KMS-11 (cell line): ENCODE measurements at regions not wholly inside any gene's neighbourhood (a gene's known extent, or its start where the extent isn't known, plus 50 kb on each side); places are given as distances from the start of the nearest gene placed in this dataset.

Experiments used
- H2AFZ ChIP-seq: fragments of 200-600 bp; sonication (generic); 2 replicates; pipeline ENCODE4 v1.6.1; 2016; ENCODE audit warnings: antibody characterized with exemption, mixed run types, low read depth
- H3K27ac ChIP-seq: fragments of 200-600 bp; sonication (generic); 2 replicates; pipeline ENCODE4 v1.6.1; 2016; ENCODE audit warnings: mild to moderate bottlenecking, mixed run types
- H3K27me3 ChIP-seq: fragments of 200-600 bp; sonication (generic); 2 replicates; pipeline ENCODE4 v1.6.1; 2017; ENCODE audit warnings: mild to moderate bottlenecking, low read depth, mixed run types, moderate library complexity; ENCODE audit not compliant: insufficient read depth
- H3K36me3 ChIP-seq: fragments of 200-600 bp; sonication (generic); 2 replicates; pipeline ENCODE4 v1.6.1; 2017; ENCODE audit warnings: mild to moderate bottlenecking, mixed run types; ENCODE audit not compliant: insufficient read depth
- H3K4me1 ChIP-seq: fragments of 200-600 bp; sonication (generic); 2 replicates; pipeline ENCODE4 v1.6.1; 2016; ENCODE audit warnings: mild to moderate bottlenecking, low read depth, mixed run types; ENCODE audit not compliant: poor library complexity, severe bottlenecking
- H3K4me2 ChIP-seq: fragments of 200-600 bp; sonication (generic); 2 replicates; pipeline ENCODE4 v1.7.0; 2016; ENCODE audit warnings: mild to moderate bottlenecking, mixed run types
- H3K4me3 ChIP-seq: fragments of 200-600 bp; sonication (generic); IDR thresholded peaks from 2 replicates; pipeline ENCODE4 v1.6.1; 2017; ENCODE audit warnings: low read depth, low read length, mixed read lengths; ENCODE audit not compliant: insufficient read depth
- H3K79me2 ChIP-seq: fragments of 200-600 bp; sonication (generic); 2 replicates; pipeline ENCODE4 v1.6.1; 2016; ENCODE audit warnings: low read depth, mixed run types; ENCODE audit not compliant: insufficient read depth
- H3K9ac ChIP-seq: fragments of 200-600 bp; sonication (generic); 2 replicates; pipeline ENCODE4 v1.6.1; 2016; ENCODE audit warnings: mild to moderate bottlenecking, mixed run types
- H4K20me1 ChIP-seq: fragments of 200-600 bp; sonication (generic); 2 replicates; pipeline ENCODE4 v1.6.1; 2016; ENCODE audit warnings: mild to moderate bottlenecking, mixed run types; ENCODE audit not compliant: insufficient read depth
- CTCF ChIP-seq: fragments of 200-600 bp; sonication (generic); conservative IDR thresholded peaks from 2 replicates; pipeline ENCODE4 v1.6.1; 2017; ENCODE audit warnings: low read depth, mild to moderate bottlenecking, antibody characterized with exemption, low read length, moderate library complexity, mixed read lengths

- H3K36me3 ChIP-seq, result no peaks in the 10 kb centered on the region
- H2AFZ ChIP-seq, result no peak overlapping the region
- no peaks in the 10 kb centered on the region for H4K20me1 ChIP-seq
- no peaks in the 10 kb centered on the region for H3K79me2 ChIP-seq
- H3K4me3 ChIP-seq, result no peak overlapping the region
- H3K9ac ChIP-seq, result no peak overlapping the region
- no peak for TF ChIP-seq CTCF
- no peak overlapping the region for H3K4me2 ChIP-seq
- no peaks in the 10 kb centered on the region for H3K4me1 ChIP-seq
- no peak overlapping the region for H3K27ac ChIP-seq
- no peaks in the 10 kb centered on the region for H3K27me3 ChIP-seq
Measured at GRCh38 chr12:47553266-47553665, 152.6 kb downstream of the RPAP3 start.

- Histone ChIP-seq H3K27me3 (no peaks in the 10 kb centered on the region), H2AFZ (no peak overlapping the region), H3K36me3 (no peaks in the 10 kb centered on the region), H3K27ac (no peak overlapping the region), H3K4me1 (no peaks in the 10 kb centered on the region), H4K20me1 (no peaks in the 10 kb centered on the region), H3K4me3 (no peak overlapping the region), H3K4me2 (no peak overlapping the region), H3K9ac (no peak overlapping the region), H3K79me2 (no peaks in the 10 kb centered on the region)
- TF ChIP-seq CTCF, result no peak
Measured at GRCh38 chr12:47551426-47551851, 154.4 kb downstream of the RPAP3 start.

GRCh38 chr12:47549258-47549657 lies 156.6 kb downstream of the RPAP3 start:
- Histone ChIP-seq H2AFZ (no peak overlapping the region), H3K9ac (no peak overlapping the region), H3K4me1 (no peaks in the 10 kb centered on the region), H4K20me1 (no peaks in the 10 kb centered on the region), H3K4me2 (no peak overlapping the region), H3K27me3 (no peaks in the 10 kb centered on the region), H3K27ac (no peak overlapping the region), H3K36me3 (no peaks in the 10 kb centered on the region), H3K79me2 (no peaks in the 10 kb centered on the region), H3K4me3 (no peak overlapping the region)
- TF ChIP-seq CTCF, result no peak

- Histone ChIP-seq H3K27ac (no peak overlapping the region), H2AFZ (no peak overlapping the region), H4K20me1 (no peaks in the 10 kb centered on the region), H3K9ac (no peak overlapping the region), H3K4me1 (no peaks in the 10 kb centered on the region), H3K36me3 (no peaks in the 10 kb centered on the region), H3K27me3 (no peaks in the 10 kb centered on the region), H3K4me2 (no peak overlapping the region), H3K79me2 (no peaks in the 10 kb centered on the region), H3K4me3 (no peak overlapping the region)
- TF ChIP-seq CTCF, result no peak
Measured at GRCh38 chr12:47548401-47548800, 157.4 kb downstream of the RPAP3 start.
